DMS53 (cell line): ENCODE measurements at regions not wholly inside any gene's neighbourhood (a gene's known extent, or its start where the extent isn't known, plus 50 kb on each side); places are given as distances from the start of the nearest gene placed in this dataset.

Source experiments
- DNase-seq: peaks from one replicate; lab custom pipeline; 2025; lab: John Stamatoyannopoulos, UW

DNA sequence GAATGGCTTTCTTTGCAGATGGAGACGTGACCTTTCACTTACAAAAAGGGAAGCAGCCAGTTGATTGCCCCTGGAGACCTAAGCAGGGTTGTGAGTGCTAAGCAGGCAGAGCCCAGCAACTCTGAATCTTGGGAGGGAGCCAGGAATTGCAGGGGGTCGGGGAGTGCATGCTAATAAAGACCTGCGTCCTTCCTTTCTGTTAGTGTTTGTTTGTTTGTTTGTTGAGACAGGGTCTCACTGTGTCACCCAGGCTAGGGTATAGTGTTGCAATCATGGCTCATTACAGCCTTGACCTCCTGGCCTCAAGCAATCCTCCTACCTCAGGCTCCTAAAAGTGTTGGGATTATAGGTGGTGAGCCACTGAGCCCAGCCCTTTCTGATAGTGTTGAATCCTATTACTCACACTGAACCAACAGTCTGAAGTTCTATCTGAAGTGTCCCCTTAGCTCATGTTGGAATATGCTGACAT, 137.4 kb downstream of the CEP135 start:
- no peak for DNase-seq

GRCh38 chr4:56085275-56085674, 136.5 kb downstream of the CEP135 start:
- no peak for DNase-seq

- DNase-seq, result no peak
These were observed 136.1 kb downstream of the CEP135 start for GRCh38 chr4:56084851-56085250.
